ENCODE measurements at regions not wholly inside any gene's neighbourhood (a gene's known extent, or its start where the extent isn't known, plus 50 kb on each side); places are given as distances from the start of the nearest gene placed in this dataset.

DNA sequence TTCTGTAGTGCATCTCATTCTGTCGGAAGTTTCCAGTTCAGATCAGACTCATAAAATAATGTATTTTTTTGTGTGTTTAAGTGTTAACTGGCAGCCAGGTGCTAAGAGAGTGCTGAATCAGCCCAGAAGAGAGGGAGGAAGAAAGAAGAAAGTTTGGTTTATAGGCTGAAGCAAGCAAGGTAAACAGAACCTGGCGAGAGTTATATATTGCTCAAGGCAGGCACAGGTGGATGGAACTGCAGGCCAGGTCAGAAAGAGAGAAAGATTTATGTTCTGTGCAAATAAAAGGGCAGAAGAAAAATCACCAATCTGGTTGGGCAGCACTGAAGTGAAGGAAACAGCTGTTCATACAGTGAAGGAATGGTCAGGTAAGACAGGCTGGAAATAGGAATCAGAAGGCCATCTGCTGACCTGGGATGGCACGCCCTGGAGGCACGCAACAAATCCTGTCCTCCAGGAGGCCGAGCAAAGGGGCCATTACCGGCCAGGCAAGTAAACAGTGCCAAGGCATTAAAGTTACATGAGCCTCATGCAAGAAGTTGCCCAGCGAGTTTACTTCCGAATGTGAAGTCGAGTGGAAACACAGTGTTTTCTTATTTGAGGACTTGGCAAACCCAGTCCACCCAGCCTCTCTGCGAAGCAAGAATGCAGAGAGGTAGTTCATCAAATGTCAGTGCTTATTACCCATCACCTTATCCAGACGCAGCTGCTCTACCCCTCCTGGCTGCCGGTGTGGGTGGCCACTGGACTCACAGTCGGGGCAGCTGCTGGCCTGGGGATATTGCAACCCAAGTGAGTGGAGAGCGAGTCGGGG, 309.8 kb downstream of the VPS13C start:
- no peaks in the 10 kb centered on the region for H3K4me1 ChIP-seq (ENCODE audit: control insufficient read depth in 1 of 2, insufficient read depth in 2 of 2, low read length in 2 of 2)
- intact Hi-C loops (cut with micrococcal nuclease) = no loop called here
- no peaks in the 10 kb centered on the region for H4K20me1 ChIP-seq (ENCODE audit: insufficient read depth)
- no peak overlapping the region for H3K27ac ChIP-seq (ENCODE audit: low read depth, low read length)
- ATAC-seq (no peak), DNase-seq (ENCODE audit: low read depth, low spot score) (no peak)
- no peaks in the 10 kb centered on the region for H3K9me2 ChIP-seq (ENCODE audit: insufficient read depth)
- ChIA-PET POLR2A (no interaction called here), CTCF (no interaction called here), RAD21 (ENCODE audit: low non-redundant PET in 1 of 2, low total read pairs in 2 of 2, uncharacterized antibody in 2 of 2, unreplicated experiment in 2 of 2) (no interaction called here)
- no peak overlapping the region for H3K4me3 ChIP-seq (replicated peaks in 1 of 2; ENCODE audit: low read depth in 1 of 2, low read length in 2 of 2)
- H3K9ac ChIP-seq (ENCODE audit: low read length) = no peak overlapping the region
- peaks cover 14% of the 10 kb centered on the region for H3K27me3 ChIP-seq (ENCODE audit: insufficient read depth, low read length)
- H3K9me3 ChIP-seq (ENCODE audit: control insufficient read depth in 1 of 2, insufficient read depth in 1 of 2, low read depth in 1 of 2, low read length in 2 of 2) = no peaks in the 10 kb centered on the region
- no peak overlapping the region for H2AFZ ChIP-seq (ENCODE audit: low read depth, low read length, poor library complexity, severe bottlenecking)
- no peaks in the 10 kb centered on the region for H3K36me3 ChIP-seq (ENCODE audit: control insufficient read depth in 1 of 2, insufficient read depth in 2 of 2, low read length in 2 of 2)
- TF ChIP-seq ZFX (IDR thresholded peaks at IDR 0.05) = no peak
- no peak for TF ChIP-seq REST (IDR thresholded peaks at IDR 0.05; ENCODE audit: low read depth)
- TF ChIP-seq, protein P1, sequence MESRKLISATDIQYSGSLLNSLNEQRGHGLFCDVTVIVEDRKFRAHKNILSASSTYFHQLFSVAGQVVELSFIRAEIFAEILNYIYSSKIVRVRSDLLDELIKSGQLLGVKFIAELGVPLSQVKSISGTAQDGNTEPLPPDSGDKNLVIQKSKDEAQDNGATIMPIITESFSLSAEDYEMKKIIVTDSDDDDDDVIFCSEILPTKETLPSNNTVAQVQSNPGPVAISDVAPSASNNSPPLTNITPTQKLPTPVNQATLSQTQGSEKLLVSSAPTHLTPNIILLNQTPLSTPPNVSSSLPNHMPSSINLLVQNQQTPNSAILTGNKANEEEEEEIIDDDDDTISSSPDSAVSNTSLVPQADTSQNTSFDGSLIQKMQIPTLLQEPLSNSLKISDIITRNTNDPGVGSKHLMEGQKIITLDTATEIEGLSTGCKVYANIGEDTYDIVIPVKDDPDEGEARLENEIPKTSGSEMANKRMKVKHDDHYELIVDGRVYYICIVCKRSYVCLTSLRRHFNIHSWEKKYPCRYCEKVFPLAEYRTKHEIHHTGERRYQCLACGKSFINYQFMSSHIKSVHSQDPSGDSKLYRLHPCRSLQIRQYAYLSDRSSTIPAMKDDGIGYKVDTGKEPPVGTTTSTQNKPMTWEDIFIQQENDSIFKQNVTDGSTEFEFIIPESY (IDR thresholded peaks at IDR 0.05; ENCODE audit: extremely low read depth, insufficient replicate concordance, low read length) = no peak
- TF ChIP-seq POLR2AphosphoS5 (IDR thresholded peaks at IDR 0.05; ENCODE audit: low read depth, low read length) = no peak
- no peak for TF ChIP-seq SRF (IDR thresholded peaks at IDR 0.05; ENCODE audit: low read depth)
- TF ChIP-seq SIN3A (IDR thresholded peaks at IDR 0.05; ENCODE audit: low read depth) = no peak
- no peak for TF ChIP-seq JUND (IDR thresholded peaks at IDR 0.05)
- no peak for TF ChIP-seq POLR2A (IDR thresholded peaks at IDR 0.05; ENCODE audit: borderline replicate concordance, extremely low read depth, insufficient read depth, insufficient read length)
- no peaks in the 10 kb centered on the region for H3K79me2 ChIP-seq (ENCODE audit: insufficient read depth, low read length)
- BruUV-seq (replicated peaks) = no TSS peak
- no peak overlapping the region for H3K4me2 ChIP-seq (ENCODE audit: low read length)
